Activated T-helper 1 cell treated with anti-CD3 and anti-CD28 coated beads, Interleukin-12 subunit alpha, Interleukin-12 subunit beta, Interleukin-2, Interleukin-4 antibody, amounts not matched to agents 30 ng/mL and 10 ng/mL and 1 ng/mL, durations not matched to agents 14 hours and 24 hours and 36 hours (primary cell): ENCODE measurements at regions not wholly inside any gene's neighbourhood (a gene's known extent, or its start where the extent isn't known, plus 50 kb on each side); places are given as distances from the start of the nearest gene placed in this dataset.
"Not testable (repeated sequence)": the region's sequence is repeated elsewhere in the genome, so short reads cannot be mapped to it uniquely, and the experiment has no call there.

Experiments used
- DNase-seq: peaks from one replicate; pipeline ENCODE4 v3.0.0; 2021; ENCODE audit warnings: low spot score
- H3K27ac Mint-ChIP-seq: one replicate; pipeline ENCODE4 v1.8.0; 2021; ENCODE audit warnings: mild to moderate bottlenecking, mixed read lengths
- H3K27me3 Mint-ChIP-seq: one replicate; pipeline ENCODE4 v1.8.0; 2022; ENCODE audit warnings: mild to moderate bottlenecking, moderate library complexity, mixed read lengths; ENCODE audit not compliant: insufficient read depth
- H3K36me3 Mint-ChIP-seq: one replicate; pipeline ENCODE4 v1.8.0; 2021; ENCODE audit warnings: low read depth, mixed read lengths
- H3K4me1 Mint-ChIP-seq: one replicate; pipeline ENCODE4 v1.8.0; 2021; ENCODE audit warnings: low read depth, mixed read lengths
- H3K4me3 Mint-ChIP-seq: one replicate; pipeline ENCODE4 v1.8.0; 2021; ENCODE audit warnings: mild to moderate bottlenecking, moderate library complexity, mixed read lengths
- H3K9me3 Mint-ChIP-seq: one replicate; pipeline ENCODE4 v1.8.0; 2021; ENCODE audit warnings: mixed read lengths
- intact Hi-C: fragments of 100-400 bp; cut with micrococcal nuclease; formaldehyde crosslinking; loops from one replicate; pipeline ENCODE4 v1.15.1; 2024

DNA sequence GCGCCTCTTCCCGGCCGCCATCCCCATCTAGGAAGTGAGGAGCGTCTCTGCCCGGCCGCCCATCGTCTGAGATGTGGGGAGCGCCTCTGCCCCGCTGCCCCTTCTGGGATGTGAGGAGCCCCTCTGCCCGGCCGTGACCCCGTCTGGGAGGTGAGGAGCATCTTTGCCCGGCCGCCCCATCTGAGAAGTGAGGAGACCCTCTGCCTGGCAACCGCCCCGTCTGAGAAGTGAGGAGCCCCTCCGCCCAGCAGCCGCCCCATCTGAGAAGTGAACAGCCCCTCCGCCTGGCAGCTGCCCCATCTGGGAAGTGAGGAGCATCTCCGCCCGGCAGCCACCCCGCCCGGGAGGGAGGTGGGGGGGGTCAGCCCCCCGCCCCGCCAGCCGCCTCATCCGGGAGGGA lies 1048.7 kb downstream of the KCNJ18 start:
- DNase-seq, intact Hi-C loops, H3K36me3 Mint-ChIP-seq, H3K27me3 Mint-ChIP-seq, H3K4me1 Mint-ChIP-seq, H3K4me3 Mint-ChIP-seq, H3K27ac Mint-ChIP-seq: not testable (repeated sequence)
- peaks cover 43% of the 10 kb centered on the region for H3K9me3 Mint-ChIP-seq
